Testis (tissue), 2 donors: ENCODE measurements at regions not wholly inside any gene's neighbourhood (a gene's known extent, or its start where the extent isn't known, plus 50 kb on each side); places are given as distances from the start of the nearest gene placed in this dataset.
"Not testable (repeated sequence)": the region's sequence is repeated elsewhere in the genome, so short reads cannot be mapped to it uniquely, and the experiment has no call there.

Experiments used
- POLR2A ChIP-seq: fragments of 450-650 bp; IDR thresholded peaks from one replicate; pipeline ENCODE4 v1.6.1; 2017; ENCODE audit warnings: antibody characterized with exemption, mild to moderate bottlenecking, moderate library complexity
- TF ChIP-seq, protein P1 (sequence below), 3 experiments: fragments of 450-650 bp in 2 of 3; fragments of 200-600 bp in 1 of 3; sonication (generic) in 1 of 3; IDR thresholded peaks; one replicate each; pipeline ENCODE4 v1.5.1; 2016 to 2019; ENCODE audit warnings: antibody characterized with exemption in 3 of 3, mild to moderate bottlenecking in 2 of 3, moderate library complexity in 1 of 3

- TF ChIP-seq, protein P1, sequence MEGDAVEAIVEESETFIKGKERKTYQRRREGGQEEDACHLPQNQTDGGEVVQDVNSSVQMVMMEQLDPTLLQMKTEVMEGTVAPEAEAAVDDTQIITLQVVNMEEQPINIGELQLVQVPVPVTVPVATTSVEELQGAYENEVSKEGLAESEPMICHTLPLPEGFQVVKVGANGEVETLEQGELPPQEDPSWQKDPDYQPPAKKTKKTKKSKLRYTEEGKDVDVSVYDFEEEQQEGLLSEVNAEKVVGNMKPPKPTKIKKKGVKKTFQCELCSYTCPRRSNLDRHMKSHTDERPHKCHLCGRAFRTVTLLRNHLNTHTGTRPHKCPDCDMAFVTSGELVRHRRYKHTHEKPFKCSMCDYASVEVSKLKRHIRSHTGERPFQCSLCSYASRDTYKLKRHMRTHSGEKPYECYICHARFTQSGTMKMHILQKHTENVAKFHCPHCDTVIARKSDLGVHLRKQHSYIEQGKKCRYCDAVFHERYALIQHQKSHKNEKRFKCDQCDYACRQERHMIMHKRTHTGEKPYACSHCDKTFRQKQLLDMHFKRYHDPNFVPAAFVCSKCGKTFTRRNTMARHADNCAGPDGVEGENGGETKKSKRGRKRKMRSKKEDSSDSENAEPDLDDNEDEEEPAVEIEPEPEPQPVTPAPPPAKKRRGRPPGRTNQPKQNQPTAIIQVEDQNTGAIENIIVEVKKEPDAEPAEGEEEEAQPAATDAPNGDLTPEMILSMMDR (IDR thresholded peaks at IDR 0.05) = not testable (repeated sequence)
- TF ChIP-seq POLR2A = not testable (repeated sequence)
Measured at GRCh38 chr2:114300351-114300750, 142.1 kb upstream of the DPP10 start.
